ENCODE measurements at regions not wholly inside any gene's neighbourhood (a gene's known extent, or its start where the extent isn't known, plus 50 kb on each side); places are given as distances from the start of the nearest gene placed in this dataset.

DNA sequence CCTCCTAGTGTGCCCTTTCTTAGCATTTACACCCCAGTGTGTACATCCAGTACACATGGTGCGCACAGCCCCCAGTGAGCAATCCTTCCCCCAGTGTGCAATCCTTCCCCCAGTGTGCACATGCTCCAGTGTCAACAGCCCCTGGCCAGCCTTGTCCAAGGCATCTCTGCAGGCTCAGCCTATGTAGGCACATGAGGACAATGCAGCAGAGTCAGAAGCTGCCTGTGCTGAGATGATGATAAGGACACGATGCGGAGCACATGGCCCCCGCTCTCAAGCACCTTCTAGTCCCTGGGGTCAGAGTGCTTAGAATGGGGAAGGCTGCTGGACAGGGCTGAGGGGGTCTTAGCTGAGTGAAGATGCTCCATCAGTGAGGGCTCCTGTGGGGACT lies 69.8 kb downstream of the GADD45G start:
- H3K79me2 ChIP-seq (ENCODE audit: insufficient read depth) = no peaks in the 10 kb centered on the region
- H3K36me3 ChIP-seq (replicated peaks in 1 of 2; ENCODE audit: control insufficient read depth in 1 of 2, insufficient read depth in 2 of 2, low read length in 1 of 2) = no peaks in the 10 kb centered on the region
- no peak overlapping the region for H3K9ac ChIP-seq
- WGBS (ENCODE audit: low lambda C conversion rate) = 69% methylated on average over 4 of the region's 4 CpGs
- TF ChIP-seq POLR2AphosphoS5 (IDR thresholded peaks at IDR 0.05; ENCODE audit: low read depth, low read length) (no peak), MXI1 (IDR thresholded peaks at IDR 0.05; ENCODE audit: low read depth, low read length) (peak; percentile 79; the same call in 1 of the 2 replicates), TEAD4 (IDR thresholded peaks at IDR 0.05; ENCODE audit: borderline replicate concordance, insufficient read depth) (no peak), RAD21 (IDR thresholded peaks at IDR 0.05; ENCODE audit: low read length) (peak; percentile 22; the same call in 1 of the 2 replicates), GATA2 (CRISPR knock-in tag; IDR thresholded peaks at IDR 0.05) (peak; percentile 73), NFIC (IDR thresholded peaks at IDR 0.05; ENCODE audit: borderline replicate concordance) (no peak), RCOR1 (IDR thresholded peaks at IDR 0.05; ENCODE audit: low read length) (no peak), YY1 (IDR thresholded peaks at IDR 0.05; ENCODE audit: low read depth) (no peak)
- no peak for DNase-seq
- H3K4me1 ChIP-seq (ENCODE audit: control insufficient read depth in 1 of 2, insufficient read depth in 2 of 2, low read depth in 1 of 2, low read length in 1 of 2) = peaks cover 0 to 62% of the 10 kb centered on the region in 2 experiments; a peak in 3 of 4 replicates
- H4K20me1 ChIP-seq (ENCODE audit: insufficient read depth) = no peaks in the 10 kb centered on the region
- H3K4me2 ChIP-seq = no peak overlapping the region
- H3K27ac ChIP-seq (ENCODE audit: low read depth in 2 of 2, low read length in 1 of 2) = peak overlapping the region in 1 of 2 experiments; percentile 100; a peak in 2 of 4 replicates
- H3K9me3 ChIP-seq = no peaks in the 10 kb centered on the region
- H3K27me3 ChIP-seq (ENCODE audit: insufficient read depth) = no peaks in the 10 kb centered on the region
- no peaks in the 10 kb centered on the region for H3K9me2 ChIP-seq
- H2AFZ ChIP-seq (ENCODE audit: low read depth) = no peak overlapping the region
- POLR2A ChIA-PET = interaction anchor here (0.7 to 4.8 kb wide), 20 partner anchors 8 to 364 kb away, joined by 3 to 134 read pairs (median 5); partner anchors contain the start of genes CKS2 and GADD45G
- CTCF ChIA-PET = interaction anchor here (0.9 to 4.6 kb wide), 8 partner anchors 9 to 428 kb away, joined by 5 to 60 read pairs (median 7); partner anchors contain the start of gene GADD45G
- no peaks in the 10 kb centered on the region for H3F3A ChIP-seq (replicated peaks; ENCODE audit: insufficient read depth)
- H3K4me3 ChIP-seq (ENCODE audit: low read depth in 2 of 2, low read length in 1 of 2) = no peak overlapping the region

DNA sequence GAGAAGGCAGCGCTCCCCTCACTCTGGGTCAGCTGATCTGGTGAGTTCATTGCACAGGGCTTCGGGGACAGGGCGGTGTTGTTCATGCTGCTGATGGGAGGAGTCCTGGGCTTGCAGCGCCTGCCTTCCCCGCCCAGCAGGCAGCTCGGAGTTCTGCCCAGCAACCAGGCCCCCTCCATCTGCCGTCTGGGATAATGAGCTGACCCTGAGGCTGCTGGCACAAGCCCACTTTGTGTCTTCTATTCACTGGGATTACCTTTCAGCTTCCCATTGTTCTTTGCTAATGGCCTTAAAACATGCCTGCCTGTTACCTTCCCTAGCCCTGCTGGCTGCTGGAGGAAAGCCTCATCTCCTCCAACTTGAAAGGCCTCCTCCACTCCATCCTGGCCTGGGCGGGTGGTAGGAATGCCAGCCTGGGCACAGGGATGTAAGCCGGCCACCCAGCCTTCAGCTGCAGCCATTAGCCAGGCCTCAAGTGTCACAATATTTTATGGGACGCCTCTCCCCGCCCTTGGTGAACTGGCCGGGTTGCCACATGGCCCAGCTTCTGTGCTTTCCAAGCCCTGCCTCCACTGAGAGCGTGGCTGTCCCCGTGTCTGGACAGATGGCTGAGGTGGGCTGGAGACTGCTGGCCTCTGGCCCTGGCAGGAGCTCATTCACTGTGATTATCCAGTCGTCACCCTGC lies 70.4 kb downstream of the GADD45G start:
- WGBS (ENCODE audit: low lambda C conversion rate) = 18% methylated on average over 10 of the region's 15 CpGs
- no peaks in the 10 kb centered on the region for H3K27me3 ChIP-seq (ENCODE audit: insufficient read depth)
- POLR2A ChIA-PET = interaction anchor here (0.7 to 4.8 kb wide), 24 partner anchors 8 to 424 kb away, joined by 3 to 134 read pairs (median 4); partner anchors contain the start of genes CKS2 and GADD45G
- H2AFZ ChIP-seq (ENCODE audit: low read depth) = no peak overlapping the region
- no peak overlapping the region for H3K4me2 ChIP-seq
- H3K4me1 ChIP-seq (ENCODE audit: control insufficient read depth in 1 of 2, insufficient read depth in 2 of 2, low read depth in 1 of 2, low read length in 1 of 2) = peaks cover 0 to 68% of the 10 kb centered on the region in 2 experiments; a peak in 3 of 4 replicates
- CTCF ChIA-PET = interaction anchor here (0.8 to 4.6 kb wide), 11 partner anchors 9 to 427 kb away, joined by 3 to 60 read pairs (median 7); partner anchors contain the start of gene GADD45G
- H3K79me2 ChIP-seq (ENCODE audit: insufficient read depth) = no peaks in the 10 kb centered on the region
- H3K9ac ChIP-seq = no peak overlapping the region
- no peak overlapping the region; a peak in 1 of 4 replicates for H3K4me3 ChIP-seq (ENCODE audit: low read depth in 2 of 2, low read length in 1 of 2)
- H3K9me3 ChIP-seq = no peaks in the 10 kb centered on the region
- no peaks in the 10 kb centered on the region for H4K20me1 ChIP-seq (ENCODE audit: insufficient read depth)
- DNase-seq = peak; percentile 89
- no peaks in the 10 kb centered on the region for H3F3A ChIP-seq (replicated peaks; ENCODE audit: insufficient read depth)
- H3K27ac ChIP-seq (ENCODE audit: low read depth in 2 of 2, low read length in 1 of 2) = peak overlapping the region in 1 of 2 experiments; percentile 100; a peak in 2 of 4 replicates
- no peaks in the 10 kb centered on the region for H3K9me2 ChIP-seq
- no peaks in the 10 kb centered on the region for H3K36me3 ChIP-seq (replicated peaks in 1 of 2; ENCODE audit: control insufficient read depth in 1 of 2, insufficient read depth in 2 of 2, low read length in 1 of 2)
- TF ChIP-seq NFIC (IDR thresholded peaks at IDR 0.05; ENCODE audit: borderline replicate concordance) = no peak
- TF ChIP-seq, protein P1, sequence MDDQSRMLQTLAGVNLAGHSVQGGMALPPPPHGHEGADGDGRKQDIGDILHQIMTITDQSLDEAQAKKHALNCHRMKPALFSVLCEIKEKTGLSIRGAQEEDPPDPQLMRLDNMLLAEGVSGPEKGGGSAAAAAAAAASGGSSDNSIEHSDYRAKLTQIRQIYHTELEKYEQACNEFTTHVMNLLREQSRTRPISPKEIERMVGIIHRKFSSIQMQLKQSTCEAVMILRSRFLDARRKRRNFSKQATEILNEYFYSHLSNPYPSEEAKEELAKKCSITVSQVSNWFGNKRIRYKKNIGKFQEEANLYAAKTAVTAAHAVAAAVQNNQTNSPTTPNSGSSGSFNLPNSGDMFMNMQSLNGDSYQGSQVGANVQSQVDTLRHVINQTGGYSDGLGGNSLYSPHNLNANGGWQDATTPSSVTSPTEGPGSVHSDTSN (IDR thresholded peaks at IDR 0.05) = no peak
- TF ChIP-seq NRF1 (IDR thresholded peaks at IDR 0.05; ENCODE audit: low read depth, low read length) = no peak
- no peak for TF ChIP-seq EZH2phosphoT487 (IDR thresholded peaks at IDR 0.05; ENCODE audit: borderline replicate concordance, low read depth)
- TF ChIP-seq SIN3A (IDR thresholded peaks at IDR 0.05; ENCODE audit: borderline replicate concordance, low read depth, low read length) = no peak
- peak; percentile 95 for TF ChIP-seq MXI1 (IDR thresholded peaks at IDR 0.05; ENCODE audit: low read depth, low read length)
- peak; percentile 71; the same call in 1 of the 2 replicates for TF ChIP-seq RCOR1 (IDR thresholded peaks at IDR 0.05; ENCODE audit: low read length)
- TF ChIP-seq, protein P2, sequence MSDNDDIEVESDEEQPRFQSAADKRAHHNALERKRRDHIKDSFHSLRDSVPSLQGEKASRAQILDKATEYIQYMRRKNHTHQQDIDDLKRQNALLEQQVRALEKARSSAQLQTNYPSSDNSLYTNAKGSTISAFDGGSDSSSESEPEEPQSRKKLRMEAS (IDR thresholded peaks at IDR 0.05; ENCODE audit: low read depth) = no peak
- TF ChIP-seq, protein P3, sequence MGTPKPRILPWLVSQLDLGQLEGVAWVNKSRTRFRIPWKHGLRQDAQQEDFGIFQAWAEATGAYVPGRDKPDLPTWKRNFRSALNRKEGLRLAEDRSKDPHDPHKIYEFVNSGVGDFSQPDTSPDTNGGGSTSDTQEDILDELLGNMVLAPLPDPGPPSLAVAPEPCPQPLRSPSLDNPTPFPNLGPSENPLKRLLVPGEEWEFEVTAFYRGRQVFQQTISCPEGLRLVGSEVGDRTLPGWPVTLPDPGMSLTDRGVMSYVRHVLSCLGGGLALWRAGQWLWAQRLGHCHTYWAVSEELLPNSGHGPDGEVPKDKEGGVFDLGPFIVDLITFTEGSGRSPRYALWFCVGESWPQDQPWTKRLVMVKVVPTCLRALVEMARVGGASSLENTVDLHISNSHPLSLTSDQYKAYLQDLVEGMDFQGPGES (IDR thresholded peaks at IDR 0.05; ENCODE audit: low read depth, low read length) = no peak
- no peak for TF ChIP-seq GABPA (IDR thresholded peaks at IDR 0.05; ENCODE audit: low read depth)
- peak; percentile 47 for TF ChIP-seq RAD21 (IDR thresholded peaks at IDR 0.05; ENCODE audit: low read length)
- TF ChIP-seq FOSL2 (IDR thresholded peaks at IDR 0.05; ENCODE audit: borderline replicate concordance, low read depth) = no peak
- TF ChIP-seq YY1 (IDR thresholded peaks at IDR 0.05; ENCODE audit: low read depth) = no peak
- no peak for TF ChIP-seq POLR2AphosphoS5 (IDR thresholded peaks at IDR 0.05; ENCODE audit: low read depth, low read length)
- peak; percentile 50; the same call in 1 of the 2 replicates for TF ChIP-seq GATA2 (CRISPR knock-in tag; IDR thresholded peaks at IDR 0.05)
- TF ChIP-seq, protein P4, sequence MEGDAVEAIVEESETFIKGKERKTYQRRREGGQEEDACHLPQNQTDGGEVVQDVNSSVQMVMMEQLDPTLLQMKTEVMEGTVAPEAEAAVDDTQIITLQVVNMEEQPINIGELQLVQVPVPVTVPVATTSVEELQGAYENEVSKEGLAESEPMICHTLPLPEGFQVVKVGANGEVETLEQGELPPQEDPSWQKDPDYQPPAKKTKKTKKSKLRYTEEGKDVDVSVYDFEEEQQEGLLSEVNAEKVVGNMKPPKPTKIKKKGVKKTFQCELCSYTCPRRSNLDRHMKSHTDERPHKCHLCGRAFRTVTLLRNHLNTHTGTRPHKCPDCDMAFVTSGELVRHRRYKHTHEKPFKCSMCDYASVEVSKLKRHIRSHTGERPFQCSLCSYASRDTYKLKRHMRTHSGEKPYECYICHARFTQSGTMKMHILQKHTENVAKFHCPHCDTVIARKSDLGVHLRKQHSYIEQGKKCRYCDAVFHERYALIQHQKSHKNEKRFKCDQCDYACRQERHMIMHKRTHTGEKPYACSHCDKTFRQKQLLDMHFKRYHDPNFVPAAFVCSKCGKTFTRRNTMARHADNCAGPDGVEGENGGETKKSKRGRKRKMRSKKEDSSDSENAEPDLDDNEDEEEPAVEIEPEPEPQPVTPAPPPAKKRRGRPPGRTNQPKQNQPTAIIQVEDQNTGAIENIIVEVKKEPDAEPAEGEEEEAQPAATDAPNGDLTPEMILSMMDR (IDR thresholded peaks at IDR 0.05) = no peak
- no peak for TF ChIP-seq TEAD4 (IDR thresholded peaks at IDR 0.05; ENCODE audit: borderline replicate concordance, insufficient read depth)
- TF ChIP-seq RFX5 (IDR thresholded peaks at IDR 0.05; ENCODE audit: low read length) = peak; percentile 97
- no peak for TF ChIP-seq ELF1 (IDR thresholded peaks at IDR 0.05)
- TF ChIP-seq TCF12 (IDR thresholded peaks at IDR 0.05) = no peak

Measured in SK-N-SH (cell line).